ENCODE measurements at regions not wholly inside any gene's neighbourhood (a gene's known extent, or its start where the extent isn't known, plus 50 kb on each side); places are given as distances from the start of the nearest gene placed in this dataset.

- Mint-ChIP-seq H3K27me3 (peaks cover 45 to 54% of the 10 kb centered on the region in 2 donors), H3K27ac (no peak overlapping the region), H3K36me3 (no peaks in the 10 kb centered on the region), H3K9me3 (peaks cover 0 to 1% (median 0%) of the 10 kb centered on the region in 3 donors), H3K4me3 (peak overlapping the region; percentile 10 to 56 (median 44)), H3K4me1 (peaks cover 10 to 18% (median 17%) of the 10 kb centered on the region in 3 donors)
- H3K27me3 ChIP-seq (replicated peaks in 1 of 2; ENCODE audit: control insufficient read depth in 2 of 2, extremely low read depth in 1 of 2, insufficient read depth in 2 of 2, low read length in 1 of 2): peaks cover 0 to 12% of the 10 kb centered on the region in 2 experiments
- WGBS (ENCODE audit: insufficient coverage): 49% methylated on average over 3 of the region's 4 CpGs
- no peaks in the 10 kb centered on the region for H3K9me3 ChIP-seq
- no peak overlapping the region for H3K4me3 ChIP-seq (ENCODE audit: control insufficient read depth in 1 of 2, extremely low read depth in 1 of 2, low read length in 1 of 2)
- ChIA-PET POLR2A (no interaction called here), CTCF (interaction anchor here in 1 of 2 donors (0.9 kb wide), 1 partner anchor 68 kb away, joined by 3 read pairs; no protein-coding TSS in a partner anchor)
- H3K36me3 ChIP-seq (ENCODE audit: control insufficient read depth in 2 of 2, extremely low read depth in 1 of 2, insufficient read depth in 1 of 2, low read length in 1 of 2): no peaks in the 10 kb centered on the region
- peaks cover 0 to 19% of the 10 kb centered on the region in 2 experiments for H3K4me1 ChIP-seq (ENCODE audit: control insufficient read depth in 1 of 2, extremely low read depth in 1 of 2, insufficient read depth in 2 of 2, low read length in 2 of 2)
- no peak for DNase-seq
- ATAC-seq (replicated peaks in 1 of 4): no peak
- H3K27ac ChIP-seq (ENCODE audit: low read length): no peak overlapping the region
These were observed 184.5 kb upstream of the NFE2L3 start for GRCh38 chr7:25967278-25968204.

DNA sequence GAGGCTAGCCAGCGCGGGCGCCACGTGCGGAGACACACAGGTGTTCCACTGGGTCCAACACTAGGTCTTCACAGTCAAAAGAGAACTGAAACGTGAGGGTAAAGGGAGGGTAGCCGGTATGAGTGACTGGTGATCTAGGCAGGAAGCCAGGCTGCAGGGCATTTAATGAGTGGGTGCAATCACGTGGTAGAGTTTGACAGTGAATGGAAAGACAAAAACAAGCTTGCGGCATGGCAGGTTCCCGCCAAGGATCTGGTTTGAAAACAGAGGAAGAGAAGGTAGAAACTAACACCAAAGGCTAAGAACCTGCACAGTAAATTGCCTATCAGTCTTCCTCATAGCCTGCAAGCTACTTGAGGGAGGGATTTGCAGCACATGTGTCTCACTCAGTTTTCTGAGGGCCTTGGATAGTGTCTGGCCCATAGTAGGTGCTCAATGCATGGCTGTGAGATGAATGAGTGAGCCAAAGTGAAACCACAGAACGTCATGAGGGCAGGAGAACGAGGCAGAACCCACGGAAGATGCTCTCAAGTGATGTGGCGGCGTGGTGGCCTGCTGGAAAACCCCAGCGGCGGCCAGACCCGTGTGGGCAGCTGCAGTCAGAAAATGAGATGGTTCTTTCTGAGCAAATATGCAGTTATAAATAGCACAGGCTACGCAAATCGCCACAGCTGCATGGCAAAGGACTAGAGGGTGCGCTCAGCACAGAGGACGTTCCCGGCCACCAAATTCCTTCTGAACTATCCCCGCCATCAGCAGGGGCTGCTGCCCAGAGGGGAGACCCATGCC lies 183.6 kb upstream of the NFE2L3 start:
- WGBS (ENCODE audit: insufficient coverage): 36% methylated on average over 21 of the region's 24 CpGs
- CTCF ChIA-PET: no interaction called here
- peaks cover 0 to 19% of the 10 kb centered on the region in 2 experiments for H3K4me1 ChIP-seq (ENCODE audit: control insufficient read depth in 1 of 2, extremely low read depth in 1 of 2, insufficient read depth in 2 of 2, low read length in 2 of 2)
- no peaks in the 10 kb centered on the region for H3K36me3 Mint-ChIP-seq
- peak overlapping the region; percentile 10 to 56 (median 44) for H3K4me3 Mint-ChIP-seq
- H3K27me3 Mint-ChIP-seq: peaks cover 46 to 51% of the 10 kb centered on the region in 2 donors
- ATAC-seq (replicated peaks in 1 of 4): peak; percentile 34 to 68 (median 60)
- POLR2A ChIA-PET: no interaction called here
- peak overlapping the region in 1 of 2 donors; percentile 18 for H3K4me3 ChIP-seq (ENCODE audit: control insufficient read depth in 1 of 2, extremely low read depth in 1 of 2, low read length in 1 of 2)
- no peaks in the 10 kb centered on the region for H3K9me3 ChIP-seq
- H3K9me3 Mint-ChIP-seq: peaks cover 0 to 7% (median 0%) of the 10 kb centered on the region in 3 donors
- no peak overlapping the region for H3K27ac Mint-ChIP-seq
- H3K27ac ChIP-seq (ENCODE audit: low read length): no peak overlapping the region
- H3K36me3 ChIP-seq (ENCODE audit: control insufficient read depth in 2 of 2, extremely low read depth in 1 of 2, insufficient read depth in 1 of 2, low read length in 1 of 2): no peaks in the 10 kb centered on the region
- H3K27me3 ChIP-seq (replicated peaks in 1 of 2; ENCODE audit: control insufficient read depth in 2 of 2, extremely low read depth in 1 of 2, insufficient read depth in 2 of 2, low read length in 1 of 2): peaks cover 0 to 12% of the 10 kb centered on the region in 2 experiments
- peaks cover 10 to 18% (median 17%) of the 10 kb centered on the region in 3 donors for H3K4me1 Mint-ChIP-seq
- DNase-seq: peak in 7 of 35 experiments; percentile 2 to 48 (median 12)

DNA sequence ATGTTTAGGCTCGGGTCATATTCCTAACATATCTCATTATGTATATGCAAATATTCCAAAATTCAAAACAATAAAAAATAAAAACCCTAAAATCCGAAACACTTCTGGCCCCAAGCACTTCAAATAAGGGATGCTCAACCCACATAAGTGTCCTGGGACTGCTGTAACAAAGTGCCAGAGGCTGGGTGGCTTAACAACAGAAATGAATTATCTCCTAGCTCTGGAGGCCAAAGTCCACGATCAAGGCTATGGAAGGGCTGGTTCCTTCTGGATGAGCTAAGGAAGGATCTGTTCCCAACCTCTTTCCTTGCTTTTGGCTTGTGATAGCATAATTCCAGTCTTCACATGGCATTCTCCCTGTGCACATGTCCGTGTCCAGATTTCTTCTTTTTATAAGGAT lies 181.6 kb upstream of the NFE2L3 start:
- ATAC-seq (replicated peaks in 1 of 4): no peak
- Histone ChIP-seq H3K36me3 (ENCODE audit: control insufficient read depth in 2 of 2, extremely low read depth in 1 of 2, insufficient read depth in 1 of 2, low read length in 1 of 2) (no peaks in the 10 kb centered on the region), H3K4me3 (ENCODE audit: control insufficient read depth in 1 of 2, extremely low read depth in 1 of 2, low read length in 1 of 2) (no peak overlapping the region), H3K4me1 (ENCODE audit: control insufficient read depth in 1 of 2, extremely low read depth in 1 of 2, insufficient read depth in 2 of 2, low read length in 2 of 2) (peaks cover 0 to 19% of the 10 kb centered on the region in 2 experiments), H3K27ac (ENCODE audit: low read length) (no peak overlapping the region), H3K9me3 (no peaks in the 10 kb centered on the region), H3K27me3 (replicated peaks in 1 of 2; ENCODE audit: control insufficient read depth in 2 of 2, extremely low read depth in 1 of 2, insufficient read depth in 2 of 2, low read length in 1 of 2) (peaks cover 0 to 12% of the 10 kb centered on the region in 2 experiments)
- H3K9me3 Mint-ChIP-seq: peaks cover 0 to 7% (median 0%) of the 10 kb centered on the region in 3 donors
- H3K27ac Mint-ChIP-seq: no peak overlapping the region
- H3K4me3 Mint-ChIP-seq: no peak overlapping the region
- H3K4me1 Mint-ChIP-seq: peaks cover 10 to 18% (median 17%) of the 10 kb centered on the region in 3 donors
- DNase-seq: no peak
- peaks cover 36 to 38% of the 10 kb centered on the region in 2 donors for H3K27me3 Mint-ChIP-seq
- no peaks in the 10 kb centered on the region for H3K36me3 Mint-ChIP-seq
- POLR2A ChIA-PET: no interaction called here
- 100% methylated on average over 1 of the region's 4 CpGs for WGBS (ENCODE audit: insufficient coverage)
- CTCF ChIA-PET: no interaction called here

DNA sequence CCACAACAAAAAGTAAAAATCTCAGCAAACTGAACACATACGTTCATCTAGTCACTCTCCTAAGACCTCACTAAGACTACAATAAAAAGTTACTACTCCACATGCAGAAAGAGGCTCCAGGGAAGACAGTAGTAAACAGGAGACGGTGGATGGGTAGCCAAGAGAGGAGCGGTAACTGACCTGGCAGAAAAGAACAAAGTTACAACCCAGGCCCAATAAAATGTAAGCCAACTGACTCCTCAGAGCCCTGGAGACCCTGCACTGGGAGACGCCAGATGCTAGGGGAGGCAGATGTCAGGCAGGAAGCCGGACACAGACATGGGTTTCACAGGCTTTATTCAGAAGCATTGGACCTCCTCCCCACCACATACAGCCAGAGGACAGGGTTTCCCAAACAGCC lies 181.1 kb upstream of the NFE2L3 start:
- Histone ChIP-seq H3K4me3 (ENCODE audit: control insufficient read depth in 1 of 2, extremely low read depth in 1 of 2, low read length in 1 of 2) (no peak overlapping the region), H3K4me1 (ENCODE audit: control insufficient read depth in 1 of 2, extremely low read depth in 1 of 2, insufficient read depth in 2 of 2, low read length in 2 of 2) (peaks cover 0 to 19% of the 10 kb centered on the region in 2 experiments), H3K9me3 (no peaks in the 10 kb centered on the region), H3K36me3 (ENCODE audit: control insufficient read depth in 2 of 2, extremely low read depth in 1 of 2, insufficient read depth in 1 of 2, low read length in 1 of 2) (no peaks in the 10 kb centered on the region), H3K27ac (ENCODE audit: low read length) (no peak overlapping the region), H3K27me3 (replicated peaks in 1 of 2; ENCODE audit: control insufficient read depth in 2 of 2, extremely low read depth in 1 of 2, insufficient read depth in 2 of 2, low read length in 1 of 2) (peaks cover 0 to 12% of the 10 kb centered on the region in 2 experiments)
- DNase-seq (no peak), ATAC-seq (replicated peaks in 1 of 4) (no peak)
- Mint-ChIP-seq H3K27me3 (peaks cover 31 to 33% of the 10 kb centered on the region in 2 donors), H3K4me3 (no peak overlapping the region), H3K36me3 (no peaks in the 10 kb centered on the region), H3K27ac (no peak overlapping the region), H3K9me3 (peaks cover 0 to 7% (median 0%) of the 10 kb centered on the region in 3 donors), H3K4me1 (peaks cover 10 to 18% (median 17%) of the 10 kb centered on the region in 3 donors)
- WGBS (ENCODE audit: insufficient coverage): 100% methylated on average over 1 of the region's 5 CpGs
- ChIA-PET POLR2A (no interaction called here), CTCF (no interaction called here)

DNA sequence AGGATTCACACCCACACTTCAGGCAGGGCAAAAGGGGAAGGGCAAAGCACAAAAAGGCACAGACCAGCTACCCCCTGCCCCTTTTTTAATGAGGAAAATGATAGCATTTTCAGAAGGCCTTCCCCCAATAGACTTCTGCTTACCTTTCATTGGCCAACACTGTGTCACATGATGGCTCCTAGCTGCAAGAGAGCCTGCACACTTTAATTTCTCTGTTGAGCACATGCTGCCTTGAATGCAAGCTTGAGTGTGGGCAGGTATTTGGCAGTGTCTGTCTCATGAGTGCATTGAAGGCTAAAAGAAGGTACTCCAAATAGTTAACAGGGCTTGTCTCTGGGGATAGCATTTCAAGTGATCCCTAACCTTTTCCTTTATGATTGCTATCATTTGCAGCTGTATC lies 175.4 kb upstream of the NFE2L3 start:
- Histone ChIP-seq H3K4me3 (ENCODE audit: control insufficient read depth in 1 of 2, extremely low read depth in 1 of 2, low read length in 1 of 2) (no peak overlapping the region), H3K27ac (ENCODE audit: low read length) (no peak overlapping the region), H3K27me3 (replicated peaks in 1 of 2; ENCODE audit: control insufficient read depth in 2 of 2, extremely low read depth in 1 of 2, insufficient read depth in 2 of 2, low read length in 1 of 2) (no peaks in the 10 kb centered on the region), H3K36me3 (ENCODE audit: control insufficient read depth in 2 of 2, extremely low read depth in 1 of 2, insufficient read depth in 1 of 2, low read length in 1 of 2) (no peaks in the 10 kb centered on the region), H3K9me3 (peaks cover 2% of the 10 kb centered on the region), H3K4me1 (ENCODE audit: control insufficient read depth in 1 of 2, extremely low read depth in 1 of 2, insufficient read depth in 2 of 2, low read length in 2 of 2) (no peaks in the 10 kb centered on the region)
- ATAC-seq (replicated peaks in 1 of 4) (no peak), DNase-seq (no peak)
- H3K9me3 Mint-ChIP-seq: peaks cover 6 to 7% (median 7%) of the 10 kb centered on the region in 3 donors
- H3K27ac Mint-ChIP-seq: no peak overlapping the region
- H3K4me1 Mint-ChIP-seq: no peaks in the 10 kb centered on the region
- H3K27me3 Mint-ChIP-seq: peaks cover 10 to 14% of the 10 kb centered on the region in 2 donors
- ChIA-PET CTCF (no interaction called here), POLR2A (no interaction called here)
- no peak overlapping the region for H3K4me3 Mint-ChIP-seq
- no peaks in the 10 kb centered on the region for H3K36me3 Mint-ChIP-seq

- POLR2A ChIA-PET: no interaction called here
- no CpG with 5 or more reads among the region's 5 CpGs for WGBS (ENCODE audit: insufficient coverage)
- H3K27ac ChIP-seq (ENCODE audit: low read length): no peak overlapping the region
These were observed 173.5 kb upstream of the NFE2L3 start for GRCh38 chr7:25978466-25978865.

More at GRCh38 chr7:25978466-25978865, 173.5 kb upstream of the NFE2L3 start:
- CTCF ChIA-PET: interaction anchor here in 1 of 2 donors (0.7 kb wide), 1 partner anchor 399 kb away, joined by 4 read pairs; no protein-coding TSS in a partner anchor
- no peak for ATAC-seq (replicated peaks in 1 of 4)
- Mint-ChIP-seq H3K27ac (no peak overlapping the region), H3K4me1 (no peaks in the 10 kb centered on the region), H3K9me3 (peaks cover 0 to 7% (median 6%) of the 10 kb centered on the region in 3 donors), H3K27me3 (peaks cover 6 to 11% of the 10 kb centered on the region in 2 donors), H3K4me3 (no peak overlapping the region), H3K36me3 (no peaks in the 10 kb centered on the region)
- H3K4me1 ChIP-seq (ENCODE audit: control insufficient read depth in 1 of 2, extremely low read depth in 1 of 2, insufficient read depth in 2 of 2, low read length in 2 of 2): no peaks in the 10 kb centered on the region
- H3K4me3 ChIP-seq (ENCODE audit: control insufficient read depth in 1 of 2, extremely low read depth in 1 of 2, low read length in 1 of 2): no peak overlapping the region
- H3K9me3 ChIP-seq: peaks cover 2% of the 10 kb centered on the region
- H3K27me3 ChIP-seq (replicated peaks in 1 of 2; ENCODE audit: control insufficient read depth in 2 of 2, extremely low read depth in 1 of 2, insufficient read depth in 2 of 2, low read length in 1 of 2): no peaks in the 10 kb centered on the region
- no peak for DNase-seq
- no peaks in the 10 kb centered on the region for H3K36me3 ChIP-seq (ENCODE audit: control insufficient read depth in 2 of 2, extremely low read depth in 1 of 2, insufficient read depth in 1 of 2, low read length in 1 of 2)
